Pons (tissue), 1 donor: ENCODE measurements at regions not wholly inside any gene's neighbourhood (a gene's known extent, or its start where the extent isn't known, plus 50 kb on each side); places are given as distances from the start of the nearest gene placed in this dataset.

Experiments
- DNase-seq: peaks from one replicate; pipeline ENCODE4 v3.0.0-alpha.2; 2016; ENCODE audit warnings: low spot score

GRCh38 chr1:8267307-8267706, 50.6 kb upstream of the SLC45A1 start:
- DNase-seq = no peak

GRCh38 chr1:8266436-8267165, 51.3 kb upstream of the SLC45A1 start:
- no peak for DNase-seq

GRCh38 chr1:8263791-8264190, 54.1 kb upstream of the SLC45A1 start:
- DNase-seq = no peak

- DNase-seq = no peak
Observed at GRCh38 chr1:8261398-8261762, 56.5 kb upstream of the SLC45A1 start.

GRCh38 chr1:8259498-8260290, 58.2 kb upstream of the SLC45A1 start:
- no peak for DNase-seq

GRCh38 chr1:8257621-8258020, 60.3 kb upstream of the SLC45A1 start:
- no peak for DNase-seq

GRCh38 chr1:8256321-8256720, 61.6 kb upstream of the SLC45A1 start:
- DNase-seq = no peak

GRCh38 chr1:8255712-8256111, 62.2 kb upstream of the SLC45A1 start:
- no peak for DNase-seq

- DNase-seq = no peak
Observed at GRCh38 chr1:8252266-8252951, 65.5 kb upstream of the SLC45A1 start.

GRCh38 chr1:8251635-8252034, 66.3 kb upstream of the SLC45A1 start:
- no peak for DNase-seq

- no peak for DNase-seq
Observed at GRCh38 chr1:8249838-8250237, 68.1 kb upstream of the SLC45A1 start.

GRCh38 chr1:8247811-8248436, 70.0 kb upstream of the SLC45A1 start:
- no peak for DNase-seq

GRCh38 chr1:8244304-8244703, 73.6 kb upstream of the SLC45A1 start:
- no peak for DNase-seq

- no peak for DNase-seq
Observed at GRCh38 chr1:8242498-8242897, 75.4 kb upstream of the SLC45A1 start.

GRCh38 chr1:8241417-8242014, 76.4 kb upstream of the SLC45A1 start:
- DNase-seq = no peak

- DNase-seq = no peak
Observed at GRCh38 chr1:8239306-8240023, 78.4 kb upstream of the SLC45A1 start.

- no peak for DNase-seq
Observed at GRCh38 chr1:8239039-8239305, 78.9 kb upstream of the SLC45A1 start.

- DNase-seq = no peak
Observed at GRCh38 chr1:8238141-8239038, 79.5 kb upstream of the SLC45A1 start.

GRCh38 chr1:8232036-8232757, 85.7 kb upstream of the SLC45A1 start:
- DNase-seq = no peak

- DNase-seq = no peak
Observed at GRCh38 chr1:8230292-8230621, 87.7 kb upstream of the SLC45A1 start.
